ENCODE measurements at regions not wholly inside any gene's neighbourhood (a gene's known extent, or its start where the extent isn't known, plus 50 kb on each side); places are given as distances from the start of the nearest gene placed in this dataset.

GRCh38 chr9:110115826-110116542, 92.0 kb downstream of the C9orf152 start (continued):
- TF ChIP-seq THAP8 (CRISPR knock-in tag; IDR thresholded peaks at IDR 0.05; ENCODE audit: borderline replicate concordance) (no peak), JUN (CRISPR knock-in tag; IDR thresholded peaks at IDR 0.05) (peak; percentile 100)

DNA sequence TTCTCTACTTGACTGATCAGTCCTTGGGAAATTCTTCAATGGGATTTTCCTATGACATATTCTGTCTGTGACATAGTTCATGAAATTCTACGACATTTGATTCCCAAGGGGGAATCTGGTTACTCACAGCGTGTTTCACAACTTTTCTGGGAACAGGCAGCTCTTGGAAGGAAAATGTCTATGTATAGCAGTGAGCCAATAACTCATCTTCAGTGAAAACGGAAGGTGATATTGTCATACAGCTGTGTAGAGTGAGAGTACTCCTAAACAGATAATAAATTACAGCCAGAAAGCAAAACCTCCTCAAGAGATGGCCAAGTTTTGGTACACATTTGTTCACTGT, 91.4 kb downstream of the C9orf152 start:
- Histone ChIP-seq H3K36me3 (replicated peaks in 1 of 2; ENCODE audit: control insufficient read depth in 1 of 2, insufficient read depth in 2 of 2, low read length in 2 of 2) (no peaks in the 10 kb centered on the region), H3K79me2 (ENCODE audit: insufficient read depth, low read length) (no peaks in the 10 kb centered on the region), H4K20me1 (ENCODE audit: insufficient read depth, low read length) (no peaks in the 10 kb centered on the region), H3K27me3 (ENCODE audit: control insufficient read depth in 1 of 2, insufficient read depth in 2 of 2, low read length in 2 of 2) (no peaks in the 10 kb centered on the region), H2AFZ (ENCODE audit: low read length) (no peak overlapping the region), H3K9me3 (ENCODE audit: low read length) (no peaks in the 10 kb centered on the region), H3K9ac (ENCODE audit: insufficient read depth, low read depth, low read length) (peak overlapping the region; percentile 16; the same call in 1 of the 2 replicates), H3K4me1 (ENCODE audit: insufficient read depth, low read length) (peaks cover 45% of the 10 kb centered on the region), H3K4me3 (replicated peaks in 1 of 3; ENCODE audit: insufficient read depth in 1 of 3, low read depth in 2 of 3, low read length in 3 of 3) (no peak overlapping the region), H3K27ac (ENCODE audit: extremely low read length, insufficient read depth, low read length) (peak overlapping the region; percentile 27), H3K4me2 (ENCODE audit: low read depth, low read length) (peak overlapping the region; percentile 41; the same call in 1 of the 2 replicates)
- ChIA-PET POLR2A (interaction anchor here (3.2 kb wide), 1 partner anchor 10 kb away, joined by 35 read pairs; no protein-coding TSS in a partner anchor), CTCF (ENCODE audit: low intra/inter-chr PET ratio, low total read pairs) (no interaction called here)
- WGBS (ENCODE audit: low lambda C conversion rate): 79% methylated on average over 3 of the region's 3 CpGs
- no TSS peak for BruUV-seq (replicated peaks)
- in situ Hi-C loops (cut with HindIII; ENCODE audit: extremely low pct_ligation_motif_present, low pct_unique_long_range_greater_than_20kb) (no loop called here), intact Hi-C loops (cut with micrococcal nuclease; ENCODE audit: unreplicated experiment) (loop anchor here (1.0 kb wide), 2 partner anchors 9 to 99 kb away; no protein-coding TSS in a partner anchor)
- TF ChIP-seq, protein P1, sequence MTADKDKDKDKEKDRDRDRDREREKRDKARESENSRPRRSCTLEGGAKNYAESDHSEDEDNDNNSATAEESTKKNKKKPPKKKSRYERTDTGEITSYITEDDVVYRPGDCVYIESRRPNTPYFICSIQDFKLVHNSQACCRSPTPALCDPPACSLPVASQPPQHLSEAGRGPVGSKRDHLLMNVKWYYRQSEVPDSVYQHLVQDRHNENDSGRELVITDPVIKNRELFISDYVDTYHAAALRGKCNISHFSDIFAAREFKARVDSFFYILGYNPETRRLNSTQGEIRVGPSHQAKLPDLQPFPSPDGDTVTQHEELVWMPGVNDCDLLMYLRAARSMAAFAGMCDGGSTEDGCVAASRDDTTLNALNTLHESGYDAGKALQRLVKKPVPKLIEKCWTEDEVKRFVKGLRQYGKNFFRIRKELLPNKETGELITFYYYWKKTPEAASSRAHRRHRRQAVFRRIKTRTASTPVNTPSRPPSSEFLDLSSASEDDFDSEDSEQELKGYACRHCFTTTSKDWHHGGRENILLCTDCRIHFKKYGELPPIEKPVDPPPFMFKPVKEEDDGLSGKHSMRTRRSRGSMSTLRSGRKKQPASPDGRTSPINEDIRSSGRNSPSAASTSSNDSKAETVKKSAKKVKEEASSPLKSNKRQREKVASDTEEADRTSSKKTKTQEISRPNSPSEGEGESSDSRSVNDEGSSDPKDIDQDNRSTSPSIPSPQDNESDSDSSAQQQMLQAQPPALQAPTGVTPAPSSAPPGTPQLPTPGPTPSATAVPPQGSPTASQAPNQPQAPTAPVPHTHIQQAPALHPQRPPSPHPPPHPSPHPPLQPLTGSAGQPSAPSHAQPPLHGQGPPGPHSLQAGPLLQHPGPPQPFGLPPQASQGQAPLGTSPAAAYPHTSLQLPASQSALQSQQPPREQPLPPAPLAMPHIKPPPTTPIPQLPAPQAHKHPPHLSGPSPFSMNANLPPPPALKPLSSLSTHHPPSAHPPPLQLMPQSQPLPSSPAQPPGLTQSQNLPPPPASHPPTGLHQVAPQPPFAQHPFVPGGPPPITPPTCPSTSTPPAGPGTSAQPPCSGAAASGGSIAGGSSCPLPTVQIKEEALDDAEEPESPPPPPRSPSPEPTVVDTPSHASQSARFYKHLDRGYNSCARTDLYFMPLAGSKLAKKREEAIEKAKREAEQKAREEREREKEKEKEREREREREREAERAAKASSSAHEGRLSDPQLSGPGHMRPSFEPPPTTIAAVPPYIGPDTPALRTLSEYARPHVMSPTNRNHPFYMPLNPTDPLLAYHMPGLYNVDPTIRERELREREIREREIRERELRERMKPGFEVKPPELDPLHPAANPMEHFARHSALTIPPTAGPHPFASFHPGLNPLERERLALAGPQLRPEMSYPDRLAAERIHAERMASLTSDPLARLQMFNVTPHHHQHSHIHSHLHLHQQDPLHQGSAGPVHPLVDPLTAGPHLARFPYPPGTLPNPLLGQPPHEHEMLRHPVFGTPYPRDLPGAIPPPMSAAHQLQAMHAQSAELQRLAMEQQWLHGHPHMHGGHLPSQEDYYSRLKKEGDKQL (CRISPR knock-in tag; IDR thresholded peaks at IDR 0.05; ENCODE audit: low read depth): no peak
- TF ChIP-seq ZNF577 (CRISPR knock-in tag; IDR thresholded peaks at IDR 0.05; ENCODE audit: borderline replicate concordance, low read depth) (no peak), SNAPC2 (CRISPR knock-in tag; IDR thresholded peaks at IDR 0.05) (no peak), DPF2 (CRISPR knock-in tag; IDR thresholded peaks at IDR 0.05; ENCODE audit: borderline replicate concordance, low read depth) (0 out of 2 replicates have a peak, but pooled peaks have one; percentile 3), MLX (CRISPR knock-in tag; IDR thresholded peaks at IDR 0.05) (no peak)
- FAIRE-seq (no peak), DNase-seq (ENCODE audit: low spot score) (no peak), ATAC-seq (no peak)
